ENCODE measurements at regions not wholly inside any gene's neighbourhood (a gene's known extent, or its start where the extent isn't known, plus 50 kb on each side); places are given as distances from the start of the nearest gene placed in this dataset.

DNA sequence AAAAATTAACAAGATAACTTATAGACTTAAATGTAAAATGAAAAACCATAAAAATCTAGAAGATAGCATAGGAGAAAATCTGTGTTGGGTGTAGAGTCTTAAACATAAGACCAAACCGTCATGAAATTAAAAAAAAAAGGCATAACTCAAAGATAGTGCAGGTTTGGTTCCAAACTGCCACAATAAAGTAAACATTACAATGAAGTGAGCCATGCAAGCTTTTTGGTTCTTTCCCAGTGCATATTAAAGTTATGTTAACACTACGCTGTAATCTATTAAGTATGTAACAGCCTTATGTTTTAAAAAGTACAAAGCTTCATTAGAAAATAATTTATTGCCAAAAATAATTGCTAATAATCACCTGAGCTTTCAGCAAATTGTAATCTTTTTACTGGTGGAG, 1366.5 kb upstream of the LRRTM3 start:
- TF ChIP-seq, protein P1, sequence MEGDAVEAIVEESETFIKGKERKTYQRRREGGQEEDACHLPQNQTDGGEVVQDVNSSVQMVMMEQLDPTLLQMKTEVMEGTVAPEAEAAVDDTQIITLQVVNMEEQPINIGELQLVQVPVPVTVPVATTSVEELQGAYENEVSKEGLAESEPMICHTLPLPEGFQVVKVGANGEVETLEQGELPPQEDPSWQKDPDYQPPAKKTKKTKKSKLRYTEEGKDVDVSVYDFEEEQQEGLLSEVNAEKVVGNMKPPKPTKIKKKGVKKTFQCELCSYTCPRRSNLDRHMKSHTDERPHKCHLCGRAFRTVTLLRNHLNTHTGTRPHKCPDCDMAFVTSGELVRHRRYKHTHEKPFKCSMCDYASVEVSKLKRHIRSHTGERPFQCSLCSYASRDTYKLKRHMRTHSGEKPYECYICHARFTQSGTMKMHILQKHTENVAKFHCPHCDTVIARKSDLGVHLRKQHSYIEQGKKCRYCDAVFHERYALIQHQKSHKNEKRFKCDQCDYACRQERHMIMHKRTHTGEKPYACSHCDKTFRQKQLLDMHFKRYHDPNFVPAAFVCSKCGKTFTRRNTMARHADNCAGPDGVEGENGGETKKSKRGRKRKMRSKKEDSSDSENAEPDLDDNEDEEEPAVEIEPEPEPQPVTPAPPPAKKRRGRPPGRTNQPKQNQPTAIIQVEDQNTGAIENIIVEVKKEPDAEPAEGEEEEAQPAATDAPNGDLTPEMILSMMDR (IDR thresholded peaks at IDR 0.05; ENCODE audit: low read length), result no peak
- no peak for TF ChIP-seq EZH2phosphoT487 (IDR thresholded peaks at IDR 0.05; ENCODE audit: low read length)
- no peak for TF ChIP-seq EZH2 (optimal IDR thresholded peaks at IDR 0.05; ENCODE audit: low read depth, low read length)

Measured in MM.1S (cell line).